SK-MEL-5 (cell line): ENCODE measurements at regions not wholly inside any gene's neighbourhood (a gene's known extent, or its start where the extent isn't known, plus 50 kb on each side); places are given as distances from the start of the nearest gene placed in this dataset.

Experiments
- small RNA-seq, 2 experiments: library from RNA; depleted of rRNA; stranded (forward); fragments of <200 nt; gene quantifications; one replicate each; pipeline ENCODE3, GENCODE V24; 2014

Small RNA genes lying in the stretch of these regions (small RNA-seq; reads per million reads assigned to genes)
- 0 reads per million in 2 experiments for gene RNU6-931P
